IMR-90 (cell line): ENCODE measurements at regions not wholly inside any gene's neighbourhood (a gene's known extent, or its start where the extent isn't known, plus 50 kb on each side); places are given as distances from the start of the nearest gene placed in this dataset.

Experiments used
- CTCF ChIP-seq: conservative IDR thresholded peaks from 2 replicates; pipeline ENCODE4 v1.5.1; 2012; ENCODE audit warnings: mild to moderate bottlenecking, low read depth, low read length, improper control_type of control experiment
- MAZ ChIP-seq: IDR thresholded peaks from 2 replicates; pipeline ENCODE4 v1.6.1; 2012; ENCODE audit warnings: low read depth, mild to moderate bottlenecking, low read length, improper control_type of control experiment, moderate library complexity, borderline replicate concordance
- POLR2A ChIP-seq: IDR thresholded peaks from 2 replicates; pipeline ENCODE4 v1.6.1; 2012; ENCODE audit warnings: mild to moderate bottlenecking, low read depth, low read length

GRCh38 chr13:51524312-51524711 lies 60.0 kb upstream of the WDFY2 start:
- TF ChIP-seq CTCF (no peak), POLR2A (0 out of 2 replicates have a peak, but pooled peaks have one; percentile 4), MAZ (no peak)
